Trophoblast cell (in vitro differentiated cells and primary cell): ENCODE measurements at regions not wholly inside any gene's neighbourhood (a gene's known extent, or its start where the extent isn't known, plus 50 kb on each side); places are given as distances from the start of the nearest gene placed in this dataset.

ENCODE experiments used
- DNase-seq, 2 donors: peaks; one replicate each; pipeline ENCODE4 v3.0.0-alpha.2; 2016
- H2AFZ ChIP-seq: 2 replicates; pipeline ENCODE4 v1.6.1; 2013; ENCODE audit warnings: low read length, moderate library complexity, mild to moderate bottlenecking; ENCODE audit not compliant: insufficient read depth, poor library complexity
- H2AK5ac ChIP-seq: 2 replicates; pipeline ENCODE4 v1.6.1; 2013; ENCODE audit warnings: mild to moderate bottlenecking, low read length
- H2BK120ac ChIP-seq: 2 replicates; pipeline ENCODE4 v1.6.1; 2013; ENCODE audit warnings: low read length, mild to moderate bottlenecking, moderate library complexity; ENCODE audit not compliant: insufficient read depth, poor library complexity
- H2BK12ac ChIP-seq: 2 replicates; pipeline ENCODE4 v1.6.1; 2013; ENCODE audit warnings: mild to moderate bottlenecking, low read length, moderate library complexity
- H2BK5ac ChIP-seq: 2 replicates; pipeline ENCODE4 v1.6.1; 2013; ENCODE audit warnings: low read length, low read depth, moderate library complexity, mild to moderate bottlenecking; ENCODE audit not compliant: poor library complexity
- H3K14ac ChIP-seq: 2 replicates; pipeline ENCODE4 v1.6.1; 2013; ENCODE audit warnings: mild to moderate bottlenecking, low read length
- H3K18ac ChIP-seq: 2 replicates; pipeline ENCODE4 v1.6.1; 2013; ENCODE audit warnings: mild to moderate bottlenecking, low read length
- H3K23ac ChIP-seq: 2 replicates; pipeline ENCODE4 v1.6.1; 2013; ENCODE audit warnings: low read length
- H3K27ac ChIP-seq: 2 replicates; pipeline ENCODE4 v1.5.1; 2013; ENCODE audit warnings: low read depth, mild to moderate bottlenecking, inconsistent platforms, low read length, moderate library complexity
- H3K27me3 ChIP-seq: 2 replicates; pipeline ENCODE4 v1.6.1; 2013; ENCODE audit warnings: inconsistent platforms, mild to moderate bottlenecking, low read length, moderate library complexity; ENCODE audit not compliant: insufficient read depth
- H3K36me3 ChIP-seq, 2 experiments: 1 replicate in 1 of 2; 2 replicates in 1 of 2; pipeline ENCODE4 v1.6.1; 2013; ENCODE audit warnings: low read length in 2 of 2, mild to moderate bottlenecking in 2 of 2, moderate library complexity in 1 of 2; ENCODE audit not compliant: insufficient read depth in 2 of 2, control insufficient read depth in 1 of 2
- H3K4ac ChIP-seq: 2 replicates; pipeline ENCODE4 v1.6.1; 2013; ENCODE audit warnings: low read depth, mild to moderate bottlenecking, low read length, moderate library complexity
- H3K4me1 ChIP-seq, 2 experiments: 1 replicate in 1 of 2; 2 replicates in 1 of 2; pipeline ENCODE4 v1.6.1; 2013; ENCODE audit warnings: low read length in 2 of 2, mild to moderate bottlenecking in 2 of 2, moderate library complexity in 1 of 2; ENCODE audit not compliant: insufficient read depth in 2 of 2, control insufficient read depth in 1 of 2
- H3K4me2 ChIP-seq: 2 replicates; pipeline ENCODE4 v1.6.1; 2013; ENCODE audit warnings: inconsistent platforms, mild to moderate bottlenecking, low read length, moderate library complexity
- H3K4me3 ChIP-seq: 2 replicates; pipeline ENCODE4 v1.5.1; 2013; ENCODE audit warnings: mild to moderate bottlenecking, low read depth, low read length, inconsistent platforms
- H3K79me1 ChIP-seq: one replicate; pipeline ENCODE4 v1.6.1; 2013; ENCODE audit warnings: low read length
- H3K79me2 ChIP-seq: 2 replicates; pipeline ENCODE4 v1.6.1; 2013; ENCODE audit warnings: low read length, mild to moderate bottlenecking; ENCODE audit not compliant: control insufficient read depth, insufficient read depth, poor library complexity
- H3K9ac ChIP-seq: 2 replicates; pipeline ENCODE4 v1.6.1; 2013; ENCODE audit warnings: mild to moderate bottlenecking, low read length
- H3K9me3 ChIP-seq: 2 replicates; pipeline ENCODE4 v1.6.1; 2013; ENCODE audit warnings: low read depth, mild to moderate bottlenecking, control low read depth, inconsistent platforms, low read length; ENCODE audit not compliant: insufficient read depth
- H4K12ac ChIP-seq: 2 replicates; pipeline ENCODE4 v1.6.1; 2013; ENCODE audit warnings: low read depth, mild to moderate bottlenecking, low read length, moderate library complexity
- H4K8ac ChIP-seq: 2 replicates; pipeline ENCODE4 v1.6.1; 2013; ENCODE audit warnings: low read depth, mild to moderate bottlenecking, low read length, moderate library complexity
- H4K91ac ChIP-seq: one replicate; pipeline ENCODE4 v1.6.1; 2013; ENCODE audit warnings: low read depth, mild to moderate bottlenecking, low read length, moderate library complexity
- WGBS: extraction: QIAGEN DNeasy Blood & Tissue Kit; methylation state at CpG from one replicate; pipeline ENCODE4 v1.1.7; 2013; ENCODE audit warnings: missing lambda C conversion rate; ENCODE audit not compliant: insufficient read length, insufficient coverage; ENCODE audit errors: extremely low coverage; 5-methylcytosine and 5-hydroxymethylcytosine counted together

DNA sequence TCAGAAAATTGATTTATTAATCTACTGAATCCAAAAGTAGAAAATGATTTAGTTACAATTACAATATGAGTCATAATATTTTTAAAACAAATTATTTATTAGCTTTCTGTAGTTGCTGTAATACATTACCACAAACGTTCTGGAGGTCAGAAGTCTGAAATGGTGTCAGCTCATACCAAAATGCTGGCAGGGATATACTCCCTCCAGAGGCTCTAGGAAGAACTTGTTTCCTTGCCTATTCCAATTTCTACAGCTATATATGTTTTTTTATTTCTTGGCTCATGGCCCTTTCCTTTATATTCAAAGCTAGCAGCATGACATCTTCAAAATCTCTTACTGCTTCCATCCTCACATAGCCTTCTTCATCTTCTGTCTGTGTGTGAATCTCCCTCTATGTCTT, 667.9 kb upstream of the ITGA1 start:
- H2BK120ac ChIP-seq = no peak overlapping the region
- H3K18ac ChIP-seq = no peak overlapping the region
- no peak overlapping the region for H3K4ac ChIP-seq
- no peak overlapping the region for H3K9ac ChIP-seq
- H2AFZ ChIP-seq = no peak overlapping the region
- H2BK12ac ChIP-seq = no peak overlapping the region
- H3K4me1 ChIP-seq = no peaks in the 10 kb centered on the region
- no peak overlapping the region for H3K4me3 ChIP-seq
- H3K23ac ChIP-seq = no peak overlapping the region
- no peak overlapping the region for H4K12ac ChIP-seq
- no peak overlapping the region for H4K8ac ChIP-seq
- no CpG with 5 or more reads among the region's 1 CpG for WGBS
- H3K4me2 ChIP-seq = no peak overlapping the region
- no peaks in the 10 kb centered on the region for H3K27me3 ChIP-seq
- H2AK5ac ChIP-seq = no peak overlapping the region
- DNase-seq = no peak
- H3K27ac ChIP-seq = no peak overlapping the region
- no peak overlapping the region for H3K14ac ChIP-seq
- H3K79me2 ChIP-seq = no peaks in the 10 kb centered on the region
- no peak overlapping the region for H4K91ac ChIP-seq
- no peaks in the 10 kb centered on the region for H3K9me3 ChIP-seq
- H3K36me3 ChIP-seq = no peaks in the 10 kb centered on the region
- no peak overlapping the region for H2BK5ac ChIP-seq
- no peaks in the 10 kb centered on the region for H3K79me1 ChIP-seq

DNA sequence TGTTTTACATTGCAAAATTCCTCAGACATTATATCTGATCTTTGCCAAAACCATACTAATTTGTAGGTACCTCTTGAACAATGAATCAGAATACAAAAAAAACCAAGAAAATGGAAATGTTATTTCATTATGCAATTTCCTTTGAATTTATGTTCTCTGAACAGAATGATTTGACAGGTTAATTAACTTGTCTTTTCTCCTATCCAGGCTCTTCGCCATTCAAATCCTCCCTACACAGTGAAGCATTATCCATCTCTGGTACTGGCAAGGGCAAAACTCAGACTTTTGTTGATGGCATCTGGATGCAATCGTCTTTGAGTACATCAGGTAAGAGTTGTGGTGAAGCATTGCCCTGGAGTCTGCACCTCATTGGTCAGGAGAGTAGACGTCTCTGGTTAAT, 655.7 kb upstream of the ITGA1 start:
- no CpG with 5 or more reads among the region's 3 CpGs for WGBS
- Histone ChIP-seq H2BK5ac (no peak overlapping the region), H2AK5ac (no peak overlapping the region)

DNA sequence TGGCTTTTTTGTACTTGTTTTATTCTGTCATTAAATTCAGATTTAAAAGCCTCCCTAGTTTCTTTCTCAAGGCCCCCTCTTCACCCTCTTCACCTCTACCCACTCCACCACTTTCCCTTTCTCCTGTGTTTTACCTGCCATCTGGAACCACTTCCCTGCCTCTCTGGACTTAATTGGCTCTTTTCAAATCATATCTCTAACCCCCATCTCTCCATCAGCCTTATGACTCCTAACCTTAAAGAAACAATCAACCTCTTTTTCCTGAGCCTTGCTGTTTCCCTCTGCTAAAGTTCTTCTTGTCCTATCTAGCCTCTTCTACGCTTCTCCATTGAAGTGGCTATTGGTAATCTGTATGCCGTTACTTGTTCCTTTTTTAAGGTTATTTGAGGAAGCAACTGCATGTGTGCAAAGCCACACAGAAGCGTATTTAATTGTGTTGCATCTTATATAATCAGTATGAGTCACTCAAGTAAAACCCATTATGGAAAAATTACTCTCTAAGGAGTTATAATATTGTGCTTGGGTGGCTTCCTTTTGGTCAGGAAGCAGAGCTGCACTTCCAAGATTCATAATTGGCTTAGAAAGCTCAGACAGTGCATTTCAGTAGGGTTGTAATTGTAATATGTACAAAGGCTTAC, 653.6 kb upstream of the ITGA1 start:
- no peaks in the 10 kb centered on the region for H3K79me2 ChIP-seq
- no CpG with 5 or more reads among the region's 3 CpGs for WGBS
- H4K8ac ChIP-seq = no peak overlapping the region
- no peak overlapping the region for H3K4ac ChIP-seq
- no peak overlapping the region for H3K18ac ChIP-seq
- no peak overlapping the region for H2BK120ac ChIP-seq
- no peak overlapping the region for H4K91ac ChIP-seq
- no peak overlapping the region for H3K23ac ChIP-seq
- H2AFZ ChIP-seq = no peak overlapping the region
- H4K12ac ChIP-seq = no peak overlapping the region
- H2BK12ac ChIP-seq = no peak overlapping the region
- H3K14ac ChIP-seq = no peak overlapping the region
- no peak for DNase-seq
- H3K27me3 ChIP-seq = no peaks in the 10 kb centered on the region
- no peaks in the 10 kb centered on the region for H3K4me1 ChIP-seq
- H3K9me3 ChIP-seq = no peaks in the 10 kb centered on the region
- no peak overlapping the region for H2BK5ac ChIP-seq
- no peak overlapping the region for H3K9ac ChIP-seq
- no peaks in the 10 kb centered on the region for H3K36me3 ChIP-seq
- H3K4me3 ChIP-seq = no peak overlapping the region
- no peaks in the 10 kb centered on the region for H3K79me1 ChIP-seq
- H2AK5ac ChIP-seq = no peak overlapping the region
- H3K27ac ChIP-seq = no peak overlapping the region
- no peak overlapping the region for H3K4me2 ChIP-seq

More for the DNA sequence above, 655.7 kb upstream of the ITGA1 start:
- Histone ChIP-seq H3K23ac (no peak overlapping the region), H3K36me3 (no peaks in the 10 kb centered on the region), H2BK12ac (no peak overlapping the region), H3K9me3 (no peaks in the 10 kb centered on the region), H3K79me2 (no peaks in the 10 kb centered on the region), H3K4me3 (no peak overlapping the region), H2BK120ac (no peak overlapping the region), H3K27me3 (no peaks in the 10 kb centered on the region), H3K79me1 (no peaks in the 10 kb centered on the region), H3K4ac (no peak overlapping the region), H3K14ac (no peak overlapping the region), H3K9ac (no peak overlapping the region), H4K91ac (no peak overlapping the region), H3K27ac (no peak overlapping the region), H4K8ac (no peak overlapping the region), H3K18ac (no peak overlapping the region), H4K12ac (no peak overlapping the region), H3K4me2 (no peak overlapping the region), H2AFZ (no peak overlapping the region), H3K4me1 (no peaks in the 10 kb centered on the region)
- DNase-seq = no peak

DNA sequence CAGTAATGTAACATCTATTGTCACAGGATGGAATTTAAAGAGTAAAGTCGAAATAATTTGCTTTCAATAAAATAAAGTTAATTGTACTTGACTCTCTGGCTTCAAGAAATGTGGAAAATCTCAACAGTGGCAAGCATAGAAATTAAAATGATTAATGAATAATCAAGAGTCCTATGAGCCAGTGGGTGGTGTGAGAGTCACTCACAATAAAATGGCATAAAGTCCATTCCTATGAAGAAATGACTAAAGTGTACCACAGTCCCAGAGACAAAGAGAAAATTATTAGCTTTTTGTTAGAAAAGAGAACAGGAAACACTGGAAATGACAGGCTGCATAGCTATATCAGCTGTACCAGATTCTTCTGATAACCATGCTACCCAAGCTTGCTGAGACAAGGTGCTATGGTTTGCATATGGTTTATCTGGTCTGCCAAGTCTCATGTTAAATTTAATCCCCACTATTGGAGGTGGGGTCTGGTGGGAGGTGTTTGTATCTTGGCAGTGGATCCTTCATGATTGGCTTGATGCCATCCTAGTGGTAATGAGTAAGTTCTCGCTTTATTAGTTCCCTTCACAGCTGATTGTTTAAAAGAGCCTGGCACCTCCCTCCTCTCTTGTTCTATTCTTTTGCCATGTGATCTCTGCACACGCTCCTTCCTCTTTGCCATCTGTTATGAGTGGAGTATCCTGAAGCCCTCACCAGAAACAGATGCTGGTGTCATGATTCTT, 647.7 kb upstream of the ITGA1 start:
- Histone ChIP-seq H3K27ac (no peak overlapping the region), H3K4me3 (no peak overlapping the region), H3K18ac (no peak overlapping the region), H2BK5ac (no peak overlapping the region), H4K8ac (no peak overlapping the region), H2AK5ac (no peak overlapping the region), H3K27me3 (no peaks in the 10 kb centered on the region), H3K23ac (no peak overlapping the region), H4K91ac (no peak overlapping the region), H2BK12ac (no peak overlapping the region), H3K36me3 (no peaks in the 10 kb centered on the region), H3K9ac (no peak overlapping the region), H3K79me1 (no peaks in the 10 kb centered on the region), H4K12ac (no peak overlapping the region), H3K4me2 (no peak overlapping the region), H3K79me2 (no peaks in the 10 kb centered on the region), H2BK120ac (no peak overlapping the region), H3K9me3 (no peaks in the 10 kb centered on the region), H3K4me1 (no peaks in the 10 kb centered on the region), H3K14ac (no peak overlapping the region), H3K4ac (no peak overlapping the region), H2AFZ (no peak overlapping the region)
- no CpG with 5 or more reads among the region's 3 CpGs for WGBS
- no peak for DNase-seq
